PC-9 (cell line): ENCODE measurements at regions not wholly inside any gene's neighbourhood (a gene's known extent, or its start where the extent isn't known, plus 50 kb on each side); places are given as distances from the start of the nearest gene placed in this dataset.

Experiments
- EZH2 ChIP-seq: fragments of 200-600 bp; sonication (generic); IDR thresholded peaks from 2 replicates; pipeline ENCODE4 v1.8.0; 2017; ENCODE audit warnings: antibody characterized with exemption, low read depth
- TF ChIP-seq, protein P1 (sequence below): fragments of 200-600 bp; sonication (generic); conservative IDR thresholded peaks from 2 replicates; pipeline ENCODE4 v1.6.1; 2017; ENCODE audit warnings: mixed run types, antibody characterized with exemption, mild to moderate bottlenecking, moderate library complexity

DNA sequence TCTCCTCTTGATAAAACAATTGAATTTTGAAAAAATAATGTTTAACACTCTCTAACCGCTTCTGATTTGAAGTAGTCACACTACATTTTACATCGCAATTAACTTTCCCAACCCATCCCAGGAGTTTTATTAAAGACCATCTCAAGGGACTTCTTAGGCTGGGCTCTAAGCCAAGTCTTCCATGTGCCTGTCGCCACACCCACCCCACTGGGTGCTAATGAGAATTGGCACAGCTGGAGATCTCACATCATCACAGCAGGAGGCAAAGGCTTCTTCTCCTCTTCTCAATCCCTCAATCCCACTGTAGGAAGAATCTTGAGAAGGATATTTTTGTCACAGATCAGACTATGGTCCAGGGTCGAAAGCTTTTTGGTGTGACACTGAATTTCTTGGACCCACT, 328.9 kb downstream of the NUF2 start:
- TF ChIP-seq, protein P1, sequence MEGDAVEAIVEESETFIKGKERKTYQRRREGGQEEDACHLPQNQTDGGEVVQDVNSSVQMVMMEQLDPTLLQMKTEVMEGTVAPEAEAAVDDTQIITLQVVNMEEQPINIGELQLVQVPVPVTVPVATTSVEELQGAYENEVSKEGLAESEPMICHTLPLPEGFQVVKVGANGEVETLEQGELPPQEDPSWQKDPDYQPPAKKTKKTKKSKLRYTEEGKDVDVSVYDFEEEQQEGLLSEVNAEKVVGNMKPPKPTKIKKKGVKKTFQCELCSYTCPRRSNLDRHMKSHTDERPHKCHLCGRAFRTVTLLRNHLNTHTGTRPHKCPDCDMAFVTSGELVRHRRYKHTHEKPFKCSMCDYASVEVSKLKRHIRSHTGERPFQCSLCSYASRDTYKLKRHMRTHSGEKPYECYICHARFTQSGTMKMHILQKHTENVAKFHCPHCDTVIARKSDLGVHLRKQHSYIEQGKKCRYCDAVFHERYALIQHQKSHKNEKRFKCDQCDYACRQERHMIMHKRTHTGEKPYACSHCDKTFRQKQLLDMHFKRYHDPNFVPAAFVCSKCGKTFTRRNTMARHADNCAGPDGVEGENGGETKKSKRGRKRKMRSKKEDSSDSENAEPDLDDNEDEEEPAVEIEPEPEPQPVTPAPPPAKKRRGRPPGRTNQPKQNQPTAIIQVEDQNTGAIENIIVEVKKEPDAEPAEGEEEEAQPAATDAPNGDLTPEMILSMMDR = no peak
- no peak for TF ChIP-seq EZH2
